GM19397 (cell line): ENCODE measurements at regions not wholly inside any gene's neighbourhood (a gene's known extent, or its start where the extent isn't known, plus 50 kb on each side); places are given as distances from the start of the nearest gene placed in this dataset.

ENCODE experiments used
- ATAC-seq: cut with Tn5 transposase; IDR thresholded peaks from one replicate; pipeline ENCODE4 v1.9.1; 2021; ENCODE audit warnings: mild to moderate bottlenecking, moderate library complexity; ENCODE audit not compliant: unreplicated experiment

DNA sequence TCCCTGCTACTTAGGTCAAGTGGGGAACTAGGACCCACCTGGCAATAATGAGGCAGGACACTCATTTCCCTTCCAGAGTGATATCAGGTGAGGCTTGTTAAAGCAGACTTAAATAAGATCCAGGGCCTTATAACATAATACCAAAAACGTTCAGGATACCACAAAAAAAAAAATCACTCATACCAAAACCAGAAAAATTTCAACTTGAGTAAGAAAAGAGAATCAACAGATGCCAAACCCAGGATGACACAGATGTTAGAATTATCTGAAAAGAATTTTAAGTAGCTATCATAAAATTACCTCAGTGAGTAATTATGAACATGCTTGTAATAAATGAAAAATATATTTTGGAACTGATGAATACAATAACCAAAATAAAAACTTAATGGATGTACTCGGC, 255.6 kb upstream of the OSR1 start:
- no peak for ATAC-seq

- ATAC-seq: no peak
Observed at GRCh38 chr2:19611491-19612332, 253.3 kb upstream of the OSR1 start.

- ATAC-seq: no peak
Observed at GRCh38 chr2:19609266-19609665, 250.8 kb upstream of the OSR1 start.

- ATAC-seq: no peak
Observed at GRCh38 chr2:19607931-19608771, 249.7 kb upstream of the OSR1 start.

DNA sequence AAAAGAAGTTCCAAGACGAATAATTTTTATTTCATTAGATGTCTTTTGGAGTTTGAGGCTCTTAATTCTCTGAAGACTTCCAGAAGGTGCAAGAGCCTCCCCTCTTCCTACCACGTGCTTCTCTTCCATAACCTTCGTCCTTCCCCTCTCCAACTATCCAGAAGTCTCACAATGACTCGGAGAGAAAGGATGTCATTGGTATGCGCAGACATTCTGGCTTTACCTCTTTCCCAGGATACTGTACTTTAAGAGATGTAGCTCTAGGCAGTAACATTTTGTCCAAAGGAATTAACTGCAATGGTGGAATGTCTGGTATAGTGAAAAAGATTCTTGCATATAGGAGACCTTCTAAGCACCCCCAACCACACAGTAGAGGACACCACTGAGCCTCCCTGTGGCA, 249.0 kb upstream of the OSR1 start:
- no peak for ATAC-seq

DNA sequence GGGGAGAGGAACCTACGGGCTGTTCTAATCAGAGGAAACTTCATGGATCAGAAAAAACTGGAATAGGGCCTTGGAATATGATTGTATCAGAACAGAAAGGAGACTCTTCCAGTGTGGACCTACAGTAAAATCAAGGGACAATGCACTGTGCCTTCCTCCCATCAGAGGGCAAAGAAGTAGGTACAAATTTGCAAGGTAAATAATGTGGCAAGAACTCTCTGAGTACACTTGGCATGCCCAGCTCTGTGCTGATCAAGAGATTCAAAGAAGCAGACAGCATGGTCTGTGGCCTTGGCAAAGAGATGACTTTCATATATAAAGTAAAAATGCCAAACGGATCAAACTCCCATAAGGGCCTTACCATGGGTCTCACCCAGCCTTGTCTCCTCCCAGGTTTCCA, 242.6 kb upstream of the OSR1 start:
- no peak for ATAC-seq

- ATAC-seq: no peak
Observed at GRCh38 chr2:19600506-19600905, 242.1 kb upstream of the OSR1 start.

DNA sequence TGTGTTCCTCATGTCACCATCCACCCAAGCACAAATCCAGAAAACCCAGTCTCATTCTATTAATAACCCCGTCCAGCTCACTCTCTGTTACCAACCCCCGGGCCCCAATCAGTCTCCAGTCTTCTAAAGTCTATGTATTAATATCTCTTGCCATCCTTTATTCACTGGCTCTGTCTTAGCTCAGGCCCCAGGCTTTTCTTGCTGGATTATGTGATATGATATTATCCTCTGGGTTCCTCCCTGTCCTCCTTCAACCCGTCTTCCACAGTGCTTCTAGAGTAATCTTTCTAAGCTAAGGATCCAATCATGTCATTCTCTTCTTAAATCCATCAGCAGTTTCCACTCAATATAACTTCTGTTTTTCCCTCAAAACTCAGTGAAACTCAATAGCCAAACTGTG, 240.5 kb upstream of the OSR1 start:
- no peak for ATAC-seq

GRCh38 chr2:19592197-19592596, 233.8 kb upstream of the OSR1 start:
- ATAC-seq: no peak

- ATAC-seq: no peak
Observed at GRCh38 chr2:19589791-19590190, 231.4 kb upstream of the OSR1 start.

DNA sequence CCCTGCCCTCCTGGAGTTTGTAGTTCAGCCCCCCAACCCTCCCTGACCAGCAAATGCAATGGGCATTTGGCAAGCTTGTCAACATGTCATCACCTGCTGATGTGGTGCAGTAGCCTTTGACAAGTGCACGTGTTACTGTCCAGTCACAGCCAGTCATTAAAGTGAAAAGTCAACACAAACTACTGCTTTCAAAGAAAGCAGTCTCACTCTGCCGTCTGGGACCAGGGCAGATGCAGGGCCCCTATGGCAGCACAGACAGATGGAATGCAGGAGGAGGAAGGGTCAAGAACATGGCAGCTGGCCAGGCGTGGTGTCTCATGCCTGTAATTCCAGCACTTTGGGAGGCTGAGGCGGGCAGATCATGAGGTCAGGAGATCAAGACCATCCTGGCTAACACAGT, 222.4 kb upstream of the OSR1 start:
- ATAC-seq: no peak

DNA sequence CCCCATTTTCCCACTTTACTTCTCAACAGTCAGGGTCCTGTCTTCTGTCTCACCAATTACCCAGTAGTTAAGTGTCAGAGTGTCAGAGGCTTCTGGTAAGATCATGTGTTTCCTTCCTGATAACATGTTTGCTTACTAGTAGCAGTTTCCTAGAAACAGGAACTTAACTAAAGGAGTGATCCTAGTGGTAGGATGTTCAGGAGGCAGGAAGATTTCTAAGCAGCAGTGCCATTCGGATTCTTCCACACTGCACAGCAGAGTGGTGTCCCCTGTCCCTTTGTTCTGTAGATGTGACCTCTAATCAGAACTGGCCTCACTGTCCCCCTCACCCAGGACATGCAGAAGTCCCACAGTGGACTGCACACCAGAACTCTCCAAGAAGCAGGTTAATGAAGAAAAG, 221.8 kb upstream of the OSR1 start:
- no peak for ATAC-seq

GRCh38 chr2:19579461-19579860, 221.0 kb upstream of the OSR1 start:
- no peak for ATAC-seq

GRCh38 chr2:19577723-19578122, 219.3 kb upstream of the OSR1 start:
- ATAC-seq: no peak

GRCh38 chr2:19576411-19576810, 218.0 kb upstream of the OSR1 start:
- no peak for ATAC-seq

DNA sequence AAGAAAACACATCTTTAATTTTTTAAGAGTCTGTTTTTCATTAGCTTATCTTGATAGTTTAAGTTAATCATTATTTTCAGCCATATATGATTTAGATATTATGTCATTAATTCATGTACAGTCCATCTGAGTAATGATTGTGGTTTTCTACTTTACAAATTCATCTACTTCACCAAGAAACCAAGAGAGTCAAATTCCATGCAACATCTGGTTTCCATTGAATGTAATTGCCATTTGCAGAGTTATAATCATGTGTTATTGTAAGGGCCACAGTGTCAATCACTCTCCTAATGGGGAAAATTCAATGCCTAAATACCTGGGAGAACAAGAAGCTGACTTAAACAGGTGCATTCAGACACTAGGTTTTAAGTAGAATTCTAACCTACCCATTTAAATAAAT, 217.2 kb upstream of the OSR1 start:
- no peak for ATAC-seq

DNA sequence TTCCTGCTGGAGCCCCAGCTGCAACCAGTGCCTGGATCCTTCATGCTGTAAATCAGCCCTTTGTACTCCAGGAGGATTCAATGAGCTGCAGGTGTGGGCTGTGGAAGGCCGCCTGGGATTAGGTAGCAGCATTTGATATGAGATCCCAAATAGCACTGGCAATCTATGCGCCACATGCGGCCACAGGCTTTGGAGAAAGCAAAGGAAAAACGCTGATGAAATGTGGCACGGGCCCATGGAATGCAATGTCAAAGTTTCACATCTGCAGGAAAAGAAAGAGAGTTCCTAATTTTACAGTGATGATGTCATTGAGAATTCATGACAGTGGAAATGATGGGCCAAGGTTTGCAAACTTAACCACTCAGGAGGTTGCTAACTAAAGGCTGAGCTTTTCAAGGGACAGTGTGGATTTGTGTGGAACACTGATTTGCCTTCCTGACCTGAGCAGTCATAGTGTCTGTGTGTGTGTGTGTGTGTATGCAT, 216.4 kb upstream of the OSR1 start:
- ATAC-seq: no peak

- ATAC-seq: no peak
Observed at GRCh38 chr2:19573784-19574183, 215.4 kb upstream of the OSR1 start.

DNA sequence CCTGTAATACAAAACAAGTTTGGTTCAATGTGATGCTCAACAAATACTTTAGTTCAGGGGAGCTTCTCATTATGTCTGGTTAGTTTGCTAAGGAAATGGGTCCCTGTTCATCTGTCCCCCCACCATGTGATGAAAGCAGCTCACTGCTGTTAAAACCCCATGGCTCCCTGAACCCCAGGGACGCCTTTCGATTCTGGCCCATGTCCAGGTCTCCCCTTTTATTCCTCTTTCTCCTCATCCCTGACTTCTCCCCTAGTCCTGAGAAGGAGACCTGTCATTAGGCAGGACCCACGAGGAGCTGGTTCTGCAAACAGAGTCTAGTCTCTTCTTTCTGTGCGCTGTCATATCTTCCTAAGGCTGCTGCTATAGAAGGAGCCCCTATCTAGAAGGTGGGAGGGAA, 213.3 kb upstream of the OSR1 start:
- no peak for ATAC-seq

- ATAC-seq: no peak
Observed at GRCh38 chr2:19569300-19569791, 210.9 kb upstream of the OSR1 start.

- no peak for ATAC-seq
Observed at GRCh38 chr2:19568809-19569208, 210.4 kb upstream of the OSR1 start.

GRCh38 chr2:19560785-19561184, 202.4 kb upstream of the OSR1 start:
- no peak for ATAC-seq
